Testis (tissue), 2 donors: ENCODE measurements at regions not wholly inside any gene's neighbourhood (a gene's known extent, or its start where the extent isn't known, plus 50 kb on each side); places are given as distances from the start of the nearest gene placed in this dataset.

Experiments used
- CTCF ChIP-seq, 3 experiments: fragments of 450-650 bp in 2 of 3; fragments of 200-600 bp in 1 of 3; sonication (generic) in 1 of 3; IDR thresholded peaks; one replicate each; pipeline ENCODE4 v1.5.1; 2016 to 2019; ENCODE audit warnings: antibody characterized with exemption in 3 of 3, mild to moderate bottlenecking in 2 of 3, moderate library complexity in 1 of 3
- POLR2A ChIP-seq: fragments of 450-650 bp; IDR thresholded peaks from one replicate; pipeline ENCODE4 v1.6.1; 2017; ENCODE audit warnings: antibody characterized with exemption, mild to moderate bottlenecking, moderate library complexity

DNA sequence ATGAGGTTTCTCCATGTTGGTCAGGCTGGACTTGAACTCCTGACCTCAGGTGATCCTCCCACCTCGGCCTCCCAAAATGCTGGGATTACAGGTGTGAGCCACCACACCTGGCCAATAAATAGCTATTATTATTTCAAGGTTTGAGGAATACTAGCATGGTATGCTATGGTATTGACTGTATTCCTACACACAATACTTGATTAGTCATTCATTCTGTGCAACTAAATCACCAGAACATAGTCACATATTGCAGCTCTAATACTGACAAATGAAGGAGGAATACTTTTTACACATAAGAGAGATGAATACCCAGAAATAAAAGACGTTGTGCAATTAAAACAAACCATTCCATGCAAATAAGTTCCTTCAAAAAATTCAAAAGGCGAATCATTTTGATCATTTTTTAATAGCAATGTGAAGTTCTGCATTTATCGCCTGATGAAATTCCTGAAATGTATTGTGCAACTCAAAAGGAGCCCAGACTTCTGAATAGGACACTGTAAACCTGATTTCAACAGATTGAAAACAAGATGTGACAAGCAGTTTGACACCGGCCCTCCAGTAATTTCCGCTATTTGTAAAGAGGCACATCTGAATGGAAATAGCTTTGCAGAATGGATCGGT is 687.4 kb upstream of the SEMA6A start:
- no peak for TF ChIP-seq POLR2A
- TF ChIP-seq CTCF (IDR thresholded peaks at IDR 0.05) = no peak
